Kidney epithelial cell (primary cell): ENCODE measurements at regions not wholly inside any gene's neighbourhood (a gene's known extent, or its start where the extent isn't known, plus 50 kb on each side); places are given as distances from the start of the nearest gene placed in this dataset.
"Not testable (repeated sequence)": the region's sequence is repeated elsewhere in the genome, so short reads cannot be mapped to it uniquely, and the experiment has no call there.

Source experiments
- DNase-seq: peaks from one replicate; pipeline ENCODE4 v3.0.0-alpha.2; 2010; ENCODE audit warnings: low read depth
- H3K27me3 ChIP-seq: 2 replicates; pipeline ENCODE4 v1.6.0; 2011; ENCODE audit warnings: low read length; ENCODE audit not compliant: control insufficient read depth, insufficient read depth
- H3K36me3 ChIP-seq: 2 replicates; pipeline ENCODE4 v1.5.1; 2011; ENCODE audit warnings: low read length; ENCODE audit not compliant: control insufficient read depth, insufficient read depth
- H3K4me3 ChIP-seq: 2 replicates; pipeline ENCODE4 v1.5.1; 2011; ENCODE audit warnings: low read depth, mild to moderate bottlenecking, control low read depth, low read length
- CTCF ChIP-seq: IDR thresholded peaks from 2 replicates; pipeline ENCODE4 v1.5.1; 2011; ENCODE audit warnings: mild to moderate bottlenecking, moderate library complexity, low read length, control low read depth, inconsistent platforms; ENCODE audit not compliant: insufficient read depth, poor library complexity, severe bottlenecking

GRCh38 chrX:138794246-138794645 lies 82.7 kb upstream of the FGF13 start:
- no peak for TF ChIP-seq CTCF
- DNase-seq: no peak
- H3K36me3 ChIP-seq: no peaks in the 10 kb centered on the region
- no peaks in the 10 kb centered on the region for H3K27me3 ChIP-seq
- H3K4me3 ChIP-seq: no peak overlapping the region

GRCh38 chrX:138791551-138791950 lies 80.0 kb upstream of the FGF13 start:
- TF ChIP-seq CTCF: no peak
- no peak overlapping the region for H3K4me3 ChIP-seq
- DNase-seq: no peak
- no peaks in the 10 kb centered on the region for H3K27me3 ChIP-seq
- no peaks in the 10 kb centered on the region for H3K36me3 ChIP-seq

GRCh38 chrX:138788771-138789170 lies 77.3 kb upstream of the FGF13 start:
- Histone ChIP-seq H3K4me3 (no peak overlapping the region), H3K36me3 (no peaks in the 10 kb centered on the region), H3K27me3 (no peaks in the 10 kb centered on the region)
- no peak for DNase-seq
- no peak for TF ChIP-seq CTCF

- H3K4me3 ChIP-seq, DNase-seq, H3K36me3 ChIP-seq, H3K27me3 ChIP-seq: not testable (repeated sequence)
These were observed 67.0 kb upstream of the FGF13 start for GRCh38 chrX:138778576-138778909.

- not testable (repeated sequence) for H3K27me3 ChIP-seq, H3K4me3 ChIP-seq, H3K36me3 ChIP-seq, DNase-seq
These were observed 66.5 kb upstream of the FGF13 start for GRCh38 chrX:138777908-138778575.

- Histone ChIP-seq H3K36me3 (no peaks in the 10 kb centered on the region), H3K27me3 (no peaks in the 10 kb centered on the region)
- no peak for DNase-seq
These were observed 65.7 kb upstream of the FGF13 start for GRCh38 chrX:138777230-138777629.

More at GRCh38 chrX:138777230-138777629, 65.7 kb upstream of the FGF13 start:
- H3K4me3 ChIP-seq: no peak overlapping the region
- TF ChIP-seq CTCF: peak; percentile 6
